Adipocyte (in vitro differentiated cells): ENCODE measurements at regions not wholly inside any gene's neighbourhood (a gene's known extent, or its start where the extent isn't known, plus 50 kb on each side); places are given as distances from the start of the nearest gene placed in this dataset.
A peak's percentile ranks its signal among the peaks of the same experiment; 100 is the strongest.
"Not testable (repeated sequence)": the region's sequence is repeated elsewhere in the genome, so short reads cannot be mapped to it uniquely, and the experiment has no call there.

Source experiments
- DNase-seq: peaks from one replicate; pipeline ENCODE4 v3.0.0-alpha.2; 2015; ENCODE audit warnings: low read depth
- H3K27me3 ChIP-seq: replicated peaks from 2 replicates; pipeline ENCODE4 v1.7.0; 2013; ENCODE audit warnings: mild to moderate bottlenecking, low read length, moderate library complexity; ENCODE audit not compliant: control insufficient read depth, insufficient read depth
- H3K36me3 ChIP-seq: 2 replicates; pipeline ENCODE4 v1.7.0; 2013; ENCODE audit warnings: low read length, mild to moderate bottlenecking, moderate library complexity; ENCODE audit not compliant: control insufficient read depth, insufficient read depth, severe bottlenecking
- H3K4me1 ChIP-seq: 2 replicates; pipeline ENCODE4 v1.7.0; 2013; ENCODE audit warnings: mild to moderate bottlenecking, low read length, moderate library complexity; ENCODE audit not compliant: control insufficient read depth, insufficient read depth
- H3K4me3 ChIP-seq: 2 replicates; pipeline ENCODE4 v1.7.0; 2013; ENCODE audit warnings: mild to moderate bottlenecking, low read length, moderate library complexity
- H3K9ac ChIP-seq: 2 replicates; pipeline ENCODE4 v1.7.0; 2013; ENCODE audit warnings: mild to moderate bottlenecking, low read length, moderate library complexity
- H3K9me3 ChIP-seq: 2 replicates; pipeline ENCODE4 v1.7.0; 2013; ENCODE audit warnings: mild to moderate bottlenecking, low read length, moderate library complexity; ENCODE audit not compliant: control insufficient read depth

- Histone ChIP-seq H3K4me3 (no peak overlapping the region), H3K4me1 (no peaks in the 10 kb centered on the region), H3K27me3 (peaks cover under 1% of the 10 kb centered on the region), H3K36me3 (no peaks in the 10 kb centered on the region), H3K9ac (no peak overlapping the region), H3K9me3 (peaks cover 6% of the 10 kb centered on the region)
- no peak for DNase-seq
Observed at GRCh38 chr20:11511821-11512220, 405.9 kb upstream of the BTBD3 start.

GRCh38 chr20:11513241-11513745 lies 404.4 kb upstream of the BTBD3 start:
- H3K36me3 ChIP-seq = not testable (repeated sequence)

GRCh38 chr20:11516448-11516847 lies 401.2 kb upstream of the BTBD3 start:
- H3K9me3 ChIP-seq = no peaks in the 10 kb centered on the region
- no peaks in the 10 kb centered on the region for H3K36me3 ChIP-seq
- H3K4me1 ChIP-seq = no peaks in the 10 kb centered on the region
- H3K4me3 ChIP-seq = no peak overlapping the region
- DNase-seq = no peak
- no peak overlapping the region for H3K9ac ChIP-seq
- peaks cover 3% of the 10 kb centered on the region for H3K27me3 ChIP-seq

More at GRCh38 chr20:11513241-11513745, 404.4 kb upstream of the BTBD3 start:
- not testable (repeated sequence) for H3K27me3 ChIP-seq, DNase-seq, H3K9ac ChIP-seq, H3K4me1 ChIP-seq, H3K9me3 ChIP-seq, H3K4me3 ChIP-seq

- peaks cover 3% of the 10 kb centered on the region for H3K27me3 ChIP-seq
- H3K4me1 ChIP-seq = no peaks in the 10 kb centered on the region
- H3K9me3 ChIP-seq = peaks cover 15% of the 10 kb centered on the region
- no peaks in the 10 kb centered on the region for H3K36me3 ChIP-seq
- no peak overlapping the region for H3K4me3 ChIP-seq
- no peak overlapping the region for H3K9ac ChIP-seq
- DNase-seq = no peak
Observed at GRCh38 chr20:11520596-11520995, 397.1 kb upstream of the BTBD3 start.

- Histone ChIP-seq H3K27me3 (peaks cover 3% of the 10 kb centered on the region), H3K4me3 (no peak overlapping the region), H3K9ac (no peak overlapping the region), H3K36me3 (no peaks in the 10 kb centered on the region), H3K9me3 (peaks cover 15% of the 10 kb centered on the region), H3K4me1 (no peaks in the 10 kb centered on the region)
- DNase-seq = peak; percentile 33
Observed at GRCh38 chr20:11521476-11522365, 396.0 kb upstream of the BTBD3 start.

GRCh38 chr20:11522366-11522741 lies 395.3 kb upstream of the BTBD3 start:
- H3K4me1 ChIP-seq = no peaks in the 10 kb centered on the region
- no peak overlapping the region for H3K9ac ChIP-seq
- peaks cover 15% of the 10 kb centered on the region for H3K9me3 ChIP-seq
- no peaks in the 10 kb centered on the region for H3K36me3 ChIP-seq
- H3K27me3 ChIP-seq = no peaks in the 10 kb centered on the region
- no peak overlapping the region for H3K4me3 ChIP-seq
- peak; percentile 50 for DNase-seq

GRCh38 chr20:11529047-11529446 lies 388.6 kb upstream of the BTBD3 start:
- no peak overlapping the region for H3K9ac ChIP-seq
- no peaks in the 10 kb centered on the region for H3K36me3 ChIP-seq
- no peak overlapping the region for H3K4me3 ChIP-seq

GRCh38 chr20:11537032-11537431 lies 380.7 kb upstream of the BTBD3 start:
- peaks cover 8% of the 10 kb centered on the region for H3K9me3 ChIP-seq
- no peak overlapping the region for H3K4me3 ChIP-seq
- no peaks in the 10 kb centered on the region for H3K36me3 ChIP-seq
- H3K9ac ChIP-seq = no peak overlapping the region
- no peak for DNase-seq
- no peaks in the 10 kb centered on the region for H3K4me1 ChIP-seq
- H3K27me3 ChIP-seq = peaks cover 6% of the 10 kb centered on the region

More at GRCh38 chr20:11529047-11529446, 388.6 kb upstream of the BTBD3 start:
- Histone ChIP-seq H3K27me3 (no peaks in the 10 kb centered on the region), H3K4me1 (no peaks in the 10 kb centered on the region), H3K9me3 (peaks cover 37% of the 10 kb centered on the region)
- no peak for DNase-seq

GRCh38 chr20:11539450-11539849 lies 378.2 kb upstream of the BTBD3 start:
- no peak overlapping the region for H3K9ac ChIP-seq
- no peaks in the 10 kb centered on the region for H3K9me3 ChIP-seq
- H3K36me3 ChIP-seq = no peaks in the 10 kb centered on the region
- no peak for DNase-seq
- H3K4me1 ChIP-seq = no peaks in the 10 kb centered on the region
- no peak overlapping the region for H3K4me3 ChIP-seq
- peaks cover 6% of the 10 kb centered on the region for H3K27me3 ChIP-seq

- no peaks in the 10 kb centered on the region for H3K36me3 ChIP-seq
- no peak for DNase-seq
Observed at GRCh38 chr20:11540558-11540957, 377.1 kb upstream of the BTBD3 start.

GRCh38 chr20:11542645-11543044 lies 375.0 kb upstream of the BTBD3 start:
- Histone ChIP-seq H3K4me1 (no peaks in the 10 kb centered on the region), H3K9me3 (no peaks in the 10 kb centered on the region), H3K36me3 (no peaks in the 10 kb centered on the region), H3K27me3 (peaks cover 6% of the 10 kb centered on the region), H3K4me3 (no peak overlapping the region), H3K9ac (no peak overlapping the region)
- no peak for DNase-seq

More at GRCh38 chr20:11540558-11540957, 377.1 kb upstream of the BTBD3 start:
- no peaks in the 10 kb centered on the region for H3K9me3 ChIP-seq
- no peaks in the 10 kb centered on the region for H3K4me1 ChIP-seq
- no peak overlapping the region for H3K9ac ChIP-seq
- H3K4me3 ChIP-seq = no peak overlapping the region
- peaks cover 6% of the 10 kb centered on the region for H3K27me3 ChIP-seq
